ENCODE measurements at regions not wholly inside any gene's neighbourhood (a gene's known extent, or its start where the extent isn't known, plus 50 kb on each side); places are given as distances from the start of the nearest gene placed in this dataset.
"Not testable (repeated sequence)": the region's sequence is repeated elsewhere in the genome, so short reads cannot be mapped to it uniquely, and the experiment has no call there.

DNA sequence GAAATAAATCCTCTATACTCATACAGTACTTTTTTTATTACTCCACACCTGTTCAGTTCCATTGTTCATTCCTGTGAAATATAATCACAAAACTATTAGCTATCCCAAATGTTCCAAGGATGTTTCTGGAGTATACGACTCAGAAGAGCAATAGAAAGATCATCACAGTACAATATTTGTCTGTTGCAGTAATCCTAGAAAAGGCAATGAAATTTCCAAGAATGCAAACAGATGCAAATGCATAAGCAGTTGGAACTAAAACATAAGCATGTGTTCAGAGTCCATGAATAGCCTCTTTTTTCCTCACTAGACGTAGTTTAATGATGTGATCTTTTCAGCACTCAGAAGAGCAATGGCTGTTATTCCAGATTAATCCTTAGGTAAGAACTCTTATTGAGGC is 55.2 kb downstream of the RTL3 start:
- no peak for DNase-seq

- DNase-seq, result no peak
Measured at GRCh38 chrX:78595901-78596502, 63.1 kb downstream of the RTL3 start.

- DNase-seq, result no peak
Measured at GRCh38 chrX:78593701-78594100, 65.4 kb downstream of the RTL3 start.

- no peak for DNase-seq
Measured at GRCh38 chrX:78592030-78592429, 67.1 kb downstream of the RTL3 start.

- no peak for DNase-seq
Measured at GRCh38 chrX:78574306-78574705, 84.8 kb downstream of the RTL3 start.

DNA sequence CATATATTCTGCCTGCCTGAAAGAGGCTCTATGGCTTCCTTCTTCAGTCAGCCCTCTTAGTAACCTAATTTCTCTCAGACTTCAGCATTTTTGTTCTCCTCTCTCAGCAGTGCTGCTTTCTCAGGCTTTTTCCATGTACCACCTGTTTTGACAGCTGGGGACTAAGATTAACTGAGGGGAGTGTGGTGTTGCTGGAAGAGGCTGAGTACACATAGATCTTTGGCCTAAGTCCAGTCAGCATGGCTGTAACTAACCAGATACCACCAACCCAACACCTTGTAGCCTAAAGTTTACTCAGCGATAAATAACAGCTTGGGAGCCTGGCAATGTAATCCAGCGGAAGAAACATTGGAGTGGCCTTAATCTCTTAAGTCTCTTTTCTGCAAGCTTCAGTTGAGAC is 85.5 kb downstream of the RTL3 start:
- no peak for DNase-seq

DNA sequence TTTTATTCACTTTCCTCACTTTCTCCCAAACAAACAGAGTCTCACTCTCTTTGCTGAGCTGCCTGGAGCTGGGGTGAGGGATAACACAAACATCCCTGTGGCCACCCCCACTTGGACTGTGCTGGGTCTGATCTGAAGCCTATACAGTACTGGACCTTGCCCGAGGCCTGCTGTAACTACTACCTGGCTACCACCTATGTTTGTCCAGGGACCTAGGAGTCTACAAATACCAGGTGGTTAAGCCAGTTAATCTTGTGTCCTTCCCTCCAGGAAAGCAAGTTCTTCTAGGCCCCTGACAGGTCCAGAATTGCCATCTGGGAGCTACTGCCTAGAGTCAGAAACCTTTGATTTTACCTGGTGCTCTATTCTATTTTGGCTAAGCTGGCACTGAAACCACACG is 87.3 kb downstream of the RTL3 start:
- DNase-seq, result no peak

DNA sequence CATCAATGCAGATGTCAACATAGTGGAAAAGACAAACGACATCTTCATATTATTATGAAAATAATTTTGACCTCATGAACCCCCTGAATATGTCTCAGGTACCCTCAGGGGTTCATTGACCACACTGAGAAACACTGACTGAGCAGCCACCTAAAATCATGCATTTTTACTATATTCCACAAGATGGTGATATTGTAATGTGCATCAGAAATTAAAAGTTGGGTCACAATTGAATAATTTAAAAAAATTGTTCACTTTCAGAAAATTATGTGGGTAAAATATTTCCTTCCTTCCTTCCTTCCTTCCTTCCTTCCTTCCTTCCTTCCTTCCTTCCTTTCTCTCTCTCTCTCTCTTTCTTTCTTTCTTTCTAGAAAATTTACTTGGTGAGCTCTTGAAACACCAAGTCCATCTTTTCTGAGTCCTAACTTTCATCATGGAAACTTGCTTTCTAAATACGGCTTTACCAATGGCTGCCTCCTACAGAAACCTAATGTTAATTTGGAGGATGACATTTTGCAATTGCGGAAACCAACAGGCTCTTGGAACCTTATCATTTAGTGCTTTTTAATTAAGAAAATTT is 103.6 kb downstream of the RTL3 start:
- peak; percentile 1 for DNase-seq

DNA sequence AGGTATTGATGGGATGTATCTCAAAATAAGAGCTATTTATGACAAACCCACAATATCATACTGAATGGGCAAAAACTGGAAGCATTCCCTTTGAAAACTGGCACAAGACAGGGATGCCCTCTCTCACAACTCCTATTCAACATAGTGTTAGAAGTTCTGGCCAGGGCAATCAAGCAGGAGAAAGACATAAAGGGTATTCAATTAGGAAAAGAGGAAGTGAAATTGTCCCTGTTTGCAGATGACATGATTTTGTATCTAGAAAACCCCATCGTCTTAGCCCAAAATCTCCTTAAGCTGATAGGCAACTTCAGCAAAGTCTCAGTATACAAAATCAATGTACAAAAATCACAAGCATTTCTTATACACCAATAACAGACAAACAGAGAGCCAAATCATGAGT is 106.5 kb downstream of the RTL3 start:
- not testable (repeated sequence) for DNase-seq

GRCh38 chrX:78548012-78548411 is 111.1 kb downstream of the RTL3 start:
- peak; percentile 9 for DNase-seq

GRCh38 chrX:78545233-78545632 is 113.9 kb downstream of the RTL3 start:
- no peak for DNase-seq

DNA sequence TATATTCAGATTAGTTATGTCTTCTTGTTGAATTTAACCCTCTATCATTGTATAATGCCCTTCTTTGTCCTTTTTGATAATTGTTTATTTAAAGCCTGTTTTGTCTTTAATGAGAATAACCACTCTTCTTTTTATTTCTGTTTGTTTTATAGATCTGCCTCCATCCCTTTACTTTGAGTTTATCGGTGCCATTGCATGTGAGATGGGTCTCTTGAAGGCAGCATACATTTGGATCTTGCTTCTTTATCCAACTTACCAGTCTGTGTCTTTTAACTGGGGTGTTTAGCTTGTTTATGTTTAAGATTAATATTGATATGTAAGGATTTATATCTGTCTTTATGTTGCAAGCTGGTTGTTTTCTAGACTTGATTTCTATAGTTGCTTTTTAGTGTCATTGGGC is 115.8 kb downstream of the RTL3 start:
- DNase-seq, result no peak

GRCh38 chrX:78540171-78540570 is 119.0 kb downstream of the RTL3 start:
- no peak for DNase-seq

DNA sequence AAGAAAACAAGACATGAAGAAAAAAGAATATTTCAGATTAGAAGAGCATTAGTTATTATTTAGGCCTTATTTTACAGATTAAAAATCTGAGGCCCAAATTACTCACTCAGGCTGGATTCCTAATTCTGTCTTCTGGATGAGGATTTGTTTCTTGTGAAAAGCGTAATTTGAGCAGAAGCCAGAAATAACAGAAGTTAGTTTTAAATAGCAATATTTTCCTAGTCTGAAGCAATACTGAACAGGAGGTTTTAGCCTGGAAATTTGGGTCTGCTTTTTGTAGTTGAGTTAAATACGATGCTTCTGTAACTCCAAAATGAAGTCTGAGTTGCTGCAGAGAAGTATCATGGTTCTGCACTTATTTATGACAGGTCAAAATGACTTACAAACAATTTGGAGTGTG is 124.9 kb downstream of the RTL3 start:
- DNase-seq, result no peak

- no peak for DNase-seq
Measured at GRCh38 chrX:78532363-78532762, 126.8 kb downstream of the RTL3 start.

DNA sequence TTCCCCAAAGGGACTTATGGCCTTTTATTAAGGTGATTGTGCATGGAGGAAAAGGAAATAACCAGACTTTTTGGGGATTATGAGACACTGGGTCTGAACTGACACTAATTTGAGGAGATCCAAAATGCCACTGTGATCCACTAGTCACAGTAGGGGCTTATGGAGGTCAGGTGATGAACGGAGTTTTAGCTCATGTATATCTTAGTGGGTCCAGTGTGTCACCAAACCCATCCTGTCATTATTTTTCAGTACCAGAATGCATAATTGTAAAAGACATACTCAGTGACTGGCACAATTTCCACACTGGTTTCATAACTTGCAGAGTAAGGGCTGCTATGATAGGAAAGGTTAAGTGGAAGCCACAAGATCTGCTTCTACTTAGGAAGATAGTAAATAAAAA is 131.3 kb downstream of the RTL3 start:
- no peak for DNase-seq

DNA sequence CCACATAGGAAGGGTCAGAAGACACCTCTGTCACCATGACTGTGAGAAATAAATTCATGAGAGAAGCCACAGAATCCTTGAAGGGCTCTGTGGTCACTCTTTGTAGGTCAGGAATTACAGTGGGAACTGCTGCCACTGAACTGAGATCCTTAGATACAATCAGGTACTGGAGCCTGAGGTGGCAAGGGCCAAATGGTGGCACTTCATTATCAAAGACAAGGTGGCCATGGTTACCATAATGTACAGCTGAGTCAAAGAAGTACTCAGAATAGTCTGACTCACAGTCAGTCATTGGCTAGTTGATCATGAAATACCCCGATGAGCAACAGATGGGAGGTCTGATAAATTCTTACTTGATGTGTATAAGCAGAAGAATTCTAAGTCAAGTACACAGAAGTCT is 131.9 kb downstream of the RTL3 start:
- no peak for DNase-seq

GRCh38 chrX:78522601-78523000 is 136.5 kb downstream of the RTL3 start:
- DNase-seq, result no peak

- DNase-seq, result no peak
Measured at GRCh38 chrX:78517124-78517523, 142.0 kb downstream of the RTL3 start.

DNA sequence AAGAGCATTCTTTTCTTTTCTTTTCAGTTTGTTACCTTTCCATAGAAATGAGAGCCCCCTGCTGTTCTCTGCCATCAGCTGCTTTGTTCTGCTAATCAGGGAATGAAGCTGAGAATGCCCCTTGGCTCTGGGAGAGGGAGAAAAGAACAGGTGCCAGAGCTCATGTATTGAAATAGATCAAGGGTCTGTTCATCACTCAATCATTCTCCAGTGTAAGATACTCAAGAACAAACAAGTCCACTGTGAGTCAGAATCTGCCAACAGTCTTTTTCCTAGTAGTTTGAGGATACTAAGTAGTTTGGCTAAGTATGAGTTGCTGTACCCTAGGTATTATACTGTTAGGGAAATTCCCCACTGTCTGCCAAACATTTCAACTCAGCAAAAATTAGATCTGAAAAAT is 144.3 kb downstream of the RTL3 start:
- DNase-seq, result no peak

DNA sequence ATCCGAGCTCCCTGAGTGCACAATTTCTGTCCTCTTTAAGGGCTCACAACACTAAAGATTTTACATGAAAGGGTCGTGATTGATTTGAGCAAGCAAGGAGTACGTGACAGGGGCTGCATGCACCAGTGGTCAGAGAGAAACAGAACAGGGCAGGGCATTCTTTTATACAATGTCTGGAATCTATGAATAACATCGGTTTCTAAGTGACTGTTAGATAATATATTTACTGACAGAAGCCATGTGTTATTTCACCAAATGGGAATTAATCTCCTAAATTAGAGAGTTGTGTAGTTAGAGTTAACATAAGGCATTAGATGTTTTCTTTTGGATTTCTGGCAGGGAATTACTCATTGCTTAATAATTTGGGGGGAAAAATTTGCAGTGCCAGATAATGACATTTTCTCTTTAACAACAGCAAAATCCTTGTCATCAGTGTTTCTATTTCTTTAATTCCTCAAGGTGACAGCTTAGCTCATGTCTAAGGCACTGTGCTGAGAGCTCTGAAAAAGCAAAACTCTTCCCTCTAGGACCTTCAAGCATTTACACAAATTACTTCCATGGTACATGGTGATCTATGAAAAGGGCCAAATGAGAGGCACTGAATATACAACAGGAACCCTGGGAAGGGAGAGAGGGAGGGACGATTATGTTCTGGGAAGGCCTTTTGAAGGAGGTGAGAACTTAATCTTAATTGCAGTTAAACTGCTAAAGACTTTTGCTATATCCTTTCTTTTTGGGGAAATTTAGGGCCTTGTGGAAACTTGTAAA is 145.0 kb downstream of the RTL3 start:
- DNase-seq, result no peak

GRCh38 chrX:78506248-78506647 is 152.9 kb downstream of the RTL3 start:
- DNase-seq, result no peak

GRCh38 chrX:78496483-78496882 is 162.6 kb downstream of the RTL3 start:
- no peak for DNase-seq

DNA sequence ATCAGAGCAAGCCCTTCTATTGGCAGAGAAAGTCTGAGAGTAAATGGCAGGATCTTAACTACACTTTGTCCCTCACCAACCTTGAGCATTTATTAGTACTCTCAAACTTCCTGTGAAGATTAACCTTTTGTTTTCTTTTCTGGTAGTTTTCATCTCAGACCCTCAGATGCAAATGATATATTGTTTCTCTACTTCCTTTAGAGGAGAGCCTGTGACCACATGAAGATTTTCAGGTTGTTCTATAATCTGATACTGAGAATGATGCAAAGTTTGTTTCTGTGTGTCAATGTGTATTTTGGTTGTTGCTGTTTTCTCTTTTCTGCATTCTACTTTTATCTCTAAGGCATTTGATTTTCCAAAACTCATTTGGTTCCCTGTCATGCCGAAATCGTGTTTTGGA is 165.8 kb upstream of the CYSLTR1 start:
- no peak for DNase-seq

- DNase-seq, result no peak
Measured at GRCh38 chrX:78476701-78477100, 149.3 kb upstream of the CYSLTR1 start.
